Keratinocyte (primary cell): ENCODE measurements at regions not wholly inside any gene's neighbourhood (a gene's known extent, or its start where the extent isn't known, plus 50 kb on each side); places are given as distances from the start of the nearest gene placed in this dataset.
"Not testable (repeated sequence)": the region's sequence is repeated elsewhere in the genome, so short reads cannot be mapped to it uniquely, and the experiment has no call there.

Experiments
- DNase-seq: peaks from one replicate; pipeline ENCODE4 v3.0.0-alpha.2; 2011; ENCODE audit warnings: low read depth, missing footprints, low spot score
- FAIRE-seq: peaks from 2 replicates; lab custom pipeline; 2011; peaks lifted over from hg19 to GRCh38; lab: Jason Lieb, UNC
- H2AFZ ChIP-seq: 2 replicates; pipeline ENCODE4 v1.6.0; 2012; ENCODE audit warnings: low read length, control low read depth, inconsistent platforms; ENCODE audit not compliant: control insufficient read depth
- H3K27ac ChIP-seq: 2 replicates; pipeline ENCODE4 v1.5.1; 2011; ENCODE audit warnings: low read length; ENCODE audit not compliant: control insufficient read depth, insufficient read depth
- H3K27me3 ChIP-seq: 3 replicates; pipeline ENCODE4 v1.6.0; 2011; ENCODE audit warnings: low read length; ENCODE audit not compliant: control insufficient read depth, insufficient read depth; ENCODE audit errors: extremely low read depth
- H3K36me3 ChIP-seq, 2 experiments: 2 replicates in 1 of 2; 3 replicates in 1 of 2; pipeline ENCODE4 v1.5.1; 2011; ENCODE audit warnings: low read length in 2 of 2, mild to moderate bottlenecking in 1 of 2; ENCODE audit not compliant: control insufficient read depth in 2 of 2, insufficient read depth in 2 of 2; ENCODE audit errors: extremely low read depth in 1 of 2
- H3K4me1 ChIP-seq: 3 replicates; pipeline ENCODE4 v1.5.1; 2011; ENCODE audit warnings: low read length; ENCODE audit not compliant: control insufficient read depth, insufficient read depth; ENCODE audit errors: extremely low read depth
- H3K4me2 ChIP-seq: 3 replicates; pipeline ENCODE4 v1.6.0; 2011; ENCODE audit warnings: low read depth, low read length; ENCODE audit not compliant: control insufficient read depth, insufficient read depth; ENCODE audit errors: extremely low read depth
- H3K4me3 ChIP-seq, 3 experiments: fragments of 200-600 bp in 1 of 3; sonication (generic) in 1 of 3; 2 replicates in 2 of 3; 3 replicates in 1 of 3; pipeline ENCODE4 v1.5.1; 2011 to 2016; ENCODE audit warnings: low read length in 3 of 3, mild to moderate bottlenecking in 3 of 3, control low read depth in 2 of 3, inconsistent platforms in 1 of 3, low read depth in 1 of 3, mixed read lengths in 1 of 3, mixed run types in 1 of 3, moderate library complexity in 1 of 3; ENCODE audit not compliant: control insufficient read depth in 2 of 3, insufficient read depth in 2 of 3; ENCODE audit errors: extremely low read depth in 1 of 3
- H3K79me2 ChIP-seq: 2 replicates; pipeline ENCODE4 v1.6.0; 2012; ENCODE audit warnings: low read length; ENCODE audit not compliant: control insufficient read depth, insufficient read depth
- H3K9ac ChIP-seq: 3 replicates; pipeline ENCODE4 v1.6.0; 2011; ENCODE audit warnings: low read length; ENCODE audit not compliant: control insufficient read depth, insufficient read depth; ENCODE audit errors: extremely low read depth
- H3K9me1 ChIP-seq: 3 replicates; pipeline ENCODE4 v1.6.0; 2011; ENCODE audit warnings: low read length; ENCODE audit not compliant: control insufficient read depth, insufficient read depth; ENCODE audit errors: extremely low read depth
- H3K9me3 ChIP-seq: 2 replicates; pipeline ENCODE4 v1.5.1; 2012; ENCODE audit warnings: low read depth, low read length; ENCODE audit not compliant: control insufficient read depth
- H4K20me1 ChIP-seq: 3 replicates; pipeline ENCODE4 v1.6.0; 2011; ENCODE audit warnings: low read length; ENCODE audit not compliant: control insufficient read depth, insufficient read depth; ENCODE audit errors: extremely low read depth
- EZH2 ChIP-seq: IDR thresholded peaks from one replicate; pipeline ENCODE4 v1.6.1; 2012; ENCODE audit warnings: inconsistent platforms, mild to moderate bottlenecking, low read length, moderate library complexity
- dilution Hi-C: fragments of 300-500 bp; cut with MboI; formaldehyde crosslinking; loops from one replicate; pipeline ENCODE4 v1.7.0; 2020; ENCODE audit warnings: low sequenced_read_pairs; ENCODE audit not compliant: extremely low pct_ligation_motif_present
- TF ChIP-seq, protein P1 (sequence below), 3 experiments: IDR thresholded peaks in 1 of 3; conservative IDR thresholded peaks in 1 of 3; optimal IDR thresholded peaks in 1 of 3; 2 replicates in 2 of 3; 3 replicates in 1 of 3; pipeline versions ENCODE3 to v1.5.1; 2011; ENCODE audit warnings: low read length in 3 of 3, mild to moderate bottlenecking in 3 of 3, moderate library complexity in 2 of 3, control low read depth in 1 of 3, inconsistent platforms in 1 of 3; ENCODE audit not compliant: insufficient read depth in 2 of 3; ENCODE audit errors: extremely low read depth in 1 of 3

GRCh38 chr7:15068324-15068723 lies 165.8 kb upstream of the DGKB start:
- TF ChIP-seq, protein P1, sequence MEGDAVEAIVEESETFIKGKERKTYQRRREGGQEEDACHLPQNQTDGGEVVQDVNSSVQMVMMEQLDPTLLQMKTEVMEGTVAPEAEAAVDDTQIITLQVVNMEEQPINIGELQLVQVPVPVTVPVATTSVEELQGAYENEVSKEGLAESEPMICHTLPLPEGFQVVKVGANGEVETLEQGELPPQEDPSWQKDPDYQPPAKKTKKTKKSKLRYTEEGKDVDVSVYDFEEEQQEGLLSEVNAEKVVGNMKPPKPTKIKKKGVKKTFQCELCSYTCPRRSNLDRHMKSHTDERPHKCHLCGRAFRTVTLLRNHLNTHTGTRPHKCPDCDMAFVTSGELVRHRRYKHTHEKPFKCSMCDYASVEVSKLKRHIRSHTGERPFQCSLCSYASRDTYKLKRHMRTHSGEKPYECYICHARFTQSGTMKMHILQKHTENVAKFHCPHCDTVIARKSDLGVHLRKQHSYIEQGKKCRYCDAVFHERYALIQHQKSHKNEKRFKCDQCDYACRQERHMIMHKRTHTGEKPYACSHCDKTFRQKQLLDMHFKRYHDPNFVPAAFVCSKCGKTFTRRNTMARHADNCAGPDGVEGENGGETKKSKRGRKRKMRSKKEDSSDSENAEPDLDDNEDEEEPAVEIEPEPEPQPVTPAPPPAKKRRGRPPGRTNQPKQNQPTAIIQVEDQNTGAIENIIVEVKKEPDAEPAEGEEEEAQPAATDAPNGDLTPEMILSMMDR (optimal IDR thresholded peaks at IDR 0.05 in 1 of 3, IDR thresholded peaks at IDR 0.05 in 1 of 3, conservative IDR thresholded peaks at IDR 0.05 in 1 of 3; ENCODE audit: extremely low read depth in 1 of 3, insufficient read depth in 2 of 3, low read length in 3 of 3): no peak
- no peak for TF ChIP-seq EZH2
- no peaks in the 10 kb centered on the region for H3K27me3 ChIP-seq
- H3K9me3 ChIP-seq: no peaks in the 10 kb centered on the region
- FAIRE-seq (no peak), DNase-seq (no peak)
- no peak overlapping the region for H3K4me3 ChIP-seq
- no peaks in the 10 kb centered on the region for H3K79me2 ChIP-seq
- no peaks in the 10 kb centered on the region for H3K9me1 ChIP-seq
- dilution Hi-C loops: no loop called here
- H3K27ac ChIP-seq: no peak overlapping the region
- H3K9ac ChIP-seq: no peak overlapping the region
- no peaks in the 10 kb centered on the region for H3K36me3 ChIP-seq
- H3K4me2 ChIP-seq: no peak overlapping the region
- H4K20me1 ChIP-seq: no peaks in the 10 kb centered on the region
- H2AFZ ChIP-seq: no peak overlapping the region
- H3K4me1 ChIP-seq: no peaks in the 10 kb centered on the region

DNA sequence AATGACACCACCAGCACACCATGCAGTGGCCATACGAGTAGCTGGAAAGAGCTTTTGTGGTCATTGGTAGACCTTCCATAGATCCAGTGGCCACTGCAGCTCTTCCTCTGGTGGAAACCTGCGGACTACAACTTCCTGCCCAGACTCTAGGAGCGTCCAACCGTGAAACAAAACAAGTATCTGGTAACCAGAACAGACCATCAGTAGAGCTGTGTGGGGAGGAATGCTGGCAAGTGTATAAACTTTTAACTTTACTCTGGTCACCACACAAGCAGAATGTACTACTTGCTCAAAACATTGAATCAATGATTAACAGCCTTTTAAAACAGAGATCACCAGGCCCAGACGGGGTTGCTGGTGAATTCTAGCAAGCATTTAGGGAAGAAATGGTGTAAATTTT lies 154.7 kb upstream of the DGKB start:
- H3K4me2 ChIP-seq: no peak overlapping the region
- H2AFZ ChIP-seq: no peak overlapping the region
- H3K9me3 ChIP-seq: no peaks in the 10 kb centered on the region
- H4K20me1 ChIP-seq: no peaks in the 10 kb centered on the region
- no peaks in the 10 kb centered on the region for H3K36me3 ChIP-seq
- FAIRE-seq (no peak), DNase-seq (no peak)
- H3K27me3 ChIP-seq: no peaks in the 10 kb centered on the region
- TF ChIP-seq, protein P1 (optimal IDR thresholded peaks at IDR 0.05 in 1 of 3, IDR thresholded peaks at IDR 0.05 in 1 of 3, conservative IDR thresholded peaks at IDR 0.05 in 1 of 3; ENCODE audit: extremely low read depth in 1 of 3, insufficient read depth in 2 of 3, low read length in 3 of 3): no peak
- no peak for TF ChIP-seq EZH2
- H3K9ac ChIP-seq: no peak overlapping the region
- dilution Hi-C loops: no loop called here
- no peak overlapping the region for H3K4me3 ChIP-seq
- H3K79me2 ChIP-seq: no peaks in the 10 kb centered on the region
- H3K27ac ChIP-seq: no peak overlapping the region
- no peaks in the 10 kb centered on the region for H3K9me1 ChIP-seq
- no peaks in the 10 kb centered on the region for H3K4me1 ChIP-seq

GRCh38 chr7:15054304-15054703 lies 151.8 kb upstream of the DGKB start:
- H3K4me3 ChIP-seq, H3K27ac ChIP-seq, dilution Hi-C loops, H3K9me1 ChIP-seq, H2AFZ ChIP-seq, DNase-seq, FAIRE-seq, H4K20me1 ChIP-seq, H3K9me3 ChIP-seq, H3K9ac ChIP-seq, H3K4me2 ChIP-seq, H3K79me2 ChIP-seq, H3K36me3 ChIP-seq, H3K4me1 ChIP-seq, H3K27me3 ChIP-seq: not testable (repeated sequence)
